Activated T-cell treated with anti-CD3 and anti-CD28 coated beads, Interleukin-2, amount 50 U/mL, for 72 hours (primary cell): ENCODE measurements at regions not wholly inside any gene's neighbourhood (a gene's known extent, or its start where the extent isn't known, plus 50 kb on each side); places are given as distances from the start of the nearest gene placed in this dataset.

Experiments used
- ATAC-seq, 2 donors: fragments of 150-1000 bp; cut with Tn5 transposase; replicated peaks in 1 of 2; 2 replicates each; pipeline ENCODE4 v1.10.0; 2021; ENCODE audit warnings: moderate library complexity in 2 of 2, mild to moderate bottlenecking in 1 of 2
- DNase-seq, 2 donors: peaks; one replicate each; pipeline ENCODE4 v3.0.0; 2021 to 2022; ENCODE audit warnings: mixed read lengths in 1 of 2
- H3K27ac Mint-ChIP-seq: one replicate; pipeline ENCODE4 v1.8.0; 2022; ENCODE audit warnings: mild to moderate bottlenecking, moderate library complexity, mixed read lengths
- H3K27me3 Mint-ChIP-seq: one replicate; pipeline ENCODE4 v1.8.0; 2022; ENCODE audit warnings: low read depth, mixed read lengths
- H3K36me3 Mint-ChIP-seq, 2 donors: one replicate each; pipeline ENCODE4 v1.8.0; 2022; ENCODE audit warnings: mixed read lengths in 2 of 2, mild to moderate bottlenecking in 1 of 2; ENCODE audit not compliant: insufficient read depth in 2 of 2
- H3K4me1 Mint-ChIP-seq: one replicate; pipeline ENCODE4 v1.8.0; 2022; ENCODE audit warnings: low read depth, mixed read lengths
- H3K4me3 Mint-ChIP-seq, 2 donors: one replicate each; pipeline ENCODE4 v1.8.0; 2022; ENCODE audit warnings: mild to moderate bottlenecking in 2 of 2, mixed read lengths in 2 of 2, moderate library complexity in 2 of 2
- H3K9me3 Mint-ChIP-seq, 2 donors: one replicate each; pipeline ENCODE4 v1.8.0; 2022; ENCODE audit warnings: mixed read lengths in 2 of 2

- H3K4me3 Mint-ChIP-seq, result peak overlapping the region in 1 of 2 donors; percentile 38
- ATAC-seq, result peak in 1 of 2 donors; percentile 25
Measured at GRCh38 chr20:17878912-17879602, 89.5 kb downstream of the SNX5 start.

DNA sequence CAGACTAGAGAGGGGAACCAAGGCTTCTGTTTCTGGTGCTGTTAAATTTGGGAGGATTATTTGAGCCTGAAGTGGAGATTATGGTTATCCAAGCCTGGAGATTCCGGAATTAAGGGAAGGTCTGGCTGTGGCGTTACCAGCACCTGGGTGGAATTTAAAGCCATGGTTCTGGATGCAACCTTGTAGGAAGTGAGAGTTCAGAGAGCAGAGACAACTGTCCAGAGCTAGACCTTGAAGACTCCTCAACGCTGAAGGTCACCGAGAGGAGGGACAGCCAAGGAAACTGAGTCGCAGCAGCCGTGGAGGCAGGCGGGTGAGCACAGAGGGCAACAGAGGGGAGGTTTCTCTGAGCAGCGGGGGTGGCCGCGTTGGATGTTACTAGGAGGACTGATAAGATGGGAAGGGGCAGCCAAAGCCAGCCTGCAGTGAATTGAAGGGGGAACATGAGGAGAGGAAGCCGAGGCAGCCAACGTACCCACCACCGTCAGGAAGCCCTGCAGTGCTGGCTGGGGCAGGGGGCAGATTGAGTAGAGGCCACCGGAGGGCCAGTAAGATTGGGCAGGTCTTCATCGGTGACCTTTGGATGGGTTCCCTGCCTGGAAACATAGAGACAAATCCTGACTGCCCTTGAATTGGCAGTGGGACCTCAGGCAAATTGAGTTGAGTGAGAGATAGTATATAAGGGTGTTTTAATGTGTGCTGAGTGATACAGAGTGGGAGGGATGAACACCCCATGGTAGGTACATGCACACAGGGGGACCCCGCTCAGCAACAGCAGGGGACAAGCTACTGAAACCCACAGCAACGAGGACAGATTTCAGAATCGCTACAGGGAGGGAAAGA lies 90.3 kb downstream of the SNX5 start:
- Mint-ChIP-seq H3K9me3 (no peaks in the 10 kb centered on the region), H3K27me3 (peaks cover 13% of the 10 kb centered on the region), H3K27ac (no peak overlapping the region), H3K4me1 (peaks cover 17% of the 10 kb centered on the region), H3K36me3 (no peaks in the 10 kb centered on the region), H3K4me3 (peak overlapping the region in 1 of 2 donors; percentile 38)
- peak in 1 of 2 donors; percentile 31 for ATAC-seq
- no peak for DNase-seq

More at GRCh38 chr20:17878912-17879602, 89.5 kb downstream of the SNX5 start:
- H3K9me3 Mint-ChIP-seq, result no peaks in the 10 kb centered on the region
- peaks cover 13% of the 10 kb centered on the region for H3K27me3 Mint-ChIP-seq
- DNase-seq, result peak; percentile 7 to 30
- no peaks in the 10 kb centered on the region for H3K36me3 Mint-ChIP-seq
- no peak overlapping the region for H3K27ac Mint-ChIP-seq
- H3K4me1 Mint-ChIP-seq, result peaks cover 17% of the 10 kb centered on the region

GRCh38 chr20:17875981-17876385 lies 92.6 kb downstream of the SNX5 start:
- Mint-ChIP-seq H3K4me3 (no peak overlapping the region), H3K36me3 (peaks cover 0 to 2% of the 10 kb centered on the region in 2 donors), H3K27ac (no peak overlapping the region), H3K9me3 (peaks cover 0 to 4% of the 10 kb centered on the region in 2 donors), H3K27me3 (peaks cover 25% of the 10 kb centered on the region), H3K4me1 (peaks cover 29% of the 10 kb centered on the region)
- DNase-seq (no peak), ATAC-seq (no peak)

DNA sequence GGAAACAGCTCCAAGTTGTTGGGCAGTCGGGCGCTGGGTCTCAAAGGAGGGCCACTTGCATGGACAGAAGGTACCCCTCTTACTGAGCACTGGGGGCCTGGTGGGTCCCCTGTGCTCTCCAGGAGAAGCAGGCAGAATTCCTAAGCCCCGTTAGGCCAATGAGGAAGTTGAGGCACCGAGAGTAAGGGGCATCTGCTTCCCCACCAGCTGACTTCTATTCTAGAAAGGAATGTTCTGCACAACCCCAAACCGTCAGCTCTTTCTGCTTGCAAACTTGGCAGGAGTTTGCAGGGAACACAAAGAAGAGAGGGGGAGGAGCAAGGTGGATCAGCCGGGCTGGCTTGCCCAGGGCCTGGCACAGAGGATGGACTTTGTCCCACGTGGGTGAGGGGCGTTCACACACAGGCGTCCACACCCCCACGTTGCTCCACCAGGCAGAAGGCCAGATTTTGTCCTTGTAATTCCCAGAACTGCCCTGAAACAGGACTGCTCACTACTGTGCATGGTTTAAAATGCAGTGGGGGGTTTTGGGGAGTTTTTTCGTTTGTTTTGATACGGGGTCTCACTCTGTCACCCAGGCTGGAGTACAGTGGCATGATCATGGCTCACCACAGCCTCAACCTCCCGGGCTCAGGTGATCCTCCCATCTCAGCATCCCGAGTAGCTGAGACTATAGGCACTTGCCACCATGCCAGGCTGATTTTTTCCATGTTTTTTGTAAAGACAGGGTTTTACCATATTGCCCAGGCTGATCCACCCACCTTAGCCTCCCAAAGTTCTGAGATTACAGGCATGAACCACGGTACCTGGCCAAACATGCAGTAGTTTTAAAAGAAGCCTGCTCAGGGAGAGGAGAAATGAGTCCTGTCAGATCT lies 93.3 kb downstream of the SNX5 start:
- Mint-ChIP-seq H3K4me3 (no peak overlapping the region), H3K4me1 (peaks cover 29% of the 10 kb centered on the region), H3K36me3 (peaks cover 0 to 2% of the 10 kb centered on the region in 2 donors), H3K27ac (no peak overlapping the region), H3K27me3 (peaks cover 25% of the 10 kb centered on the region), H3K9me3 (peaks cover 0 to 4% of the 10 kb centered on the region in 2 donors)
- DNase-seq (no peak), ATAC-seq (no peak)

- ATAC-seq, result no peak
- no peak for DNase-seq
- H3K4me1 Mint-ChIP-seq, result peaks cover 28% of the 10 kb centered on the region
- H3K27ac Mint-ChIP-seq, result no peak overlapping the region
- H3K9me3 Mint-ChIP-seq, result peaks cover 0 to 4% of the 10 kb centered on the region in 2 donors
- peaks cover 25% of the 10 kb centered on the region for H3K27me3 Mint-ChIP-seq
- H3K4me3 Mint-ChIP-seq, result no peak overlapping the region
- peaks cover 0 to 2% of the 10 kb centered on the region in 2 donors for H3K36me3 Mint-ChIP-seq
Measured at GRCh38 chr20:17874271-17875105, 94.1 kb downstream of the SNX5 start.

GRCh38 chr20:17873410-17874270 lies 95.0 kb downstream of the SNX5 start:
- DNase-seq (no peak), ATAC-seq (peak in 1 of 2 donors; percentile 44)
- no peak overlapping the region for H3K27ac Mint-ChIP-seq
- peaks cover 20% of the 10 kb centered on the region for H3K27me3 Mint-ChIP-seq
- peaks cover 20% of the 10 kb centered on the region for H3K4me1 Mint-ChIP-seq
- H3K36me3 Mint-ChIP-seq, result peaks cover 0 to 2% of the 10 kb centered on the region in 2 donors
- H3K9me3 Mint-ChIP-seq, result peaks cover 0 to 4% of the 10 kb centered on the region in 2 donors
- H3K4me3 Mint-ChIP-seq, result no peak overlapping the region

GRCh38 chr20:17872959-17873358 lies 95.6 kb downstream of the SNX5 start:
- no peak for DNase-seq
- Mint-ChIP-seq H3K9me3 (peaks cover 0 to 4% of the 10 kb centered on the region in 2 donors), H3K4me1 (peaks cover 13% of the 10 kb centered on the region), H3K27me3 (peaks cover 13% of the 10 kb centered on the region), H3K36me3 (peaks cover 0 to 2% of the 10 kb centered on the region in 2 donors), H3K27ac (no peak overlapping the region), H3K4me3 (no peak overlapping the region)
- ATAC-seq, result no peak

DNA sequence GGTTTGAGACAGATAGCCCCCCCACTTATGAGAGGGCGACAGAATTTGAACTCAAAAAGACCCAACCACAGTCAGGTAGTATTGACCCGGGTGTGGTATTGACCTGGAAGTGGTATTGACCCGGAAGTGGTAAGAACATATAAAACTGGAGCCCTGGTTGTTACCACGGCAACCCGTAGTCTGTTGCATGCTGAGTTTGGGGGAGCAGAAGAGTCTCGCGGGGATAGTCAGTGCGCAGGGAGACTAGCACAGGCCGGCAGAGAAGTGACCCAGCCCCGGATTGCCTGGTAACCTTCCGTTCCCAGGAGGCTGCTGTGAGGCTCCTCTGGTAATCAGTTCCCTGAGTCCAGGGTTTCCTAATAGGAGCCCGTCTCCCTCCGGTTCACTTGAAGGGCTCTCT lies 96.2 kb downstream of the SNX5 start:
- H3K4me1 Mint-ChIP-seq, result peaks cover 13% of the 10 kb centered on the region
- H3K4me3 Mint-ChIP-seq, result no peak overlapping the region
- ATAC-seq (no peak), DNase-seq (no peak)
- H3K36me3 Mint-ChIP-seq, result peaks cover 0 to 2% of the 10 kb centered on the region in 2 donors
- H3K27me3 Mint-ChIP-seq, result peaks cover 12% of the 10 kb centered on the region
- peaks cover 0 to 4% of the 10 kb centered on the region in 2 donors for H3K9me3 Mint-ChIP-seq
- H3K27ac Mint-ChIP-seq, result no peak overlapping the region

DNA sequence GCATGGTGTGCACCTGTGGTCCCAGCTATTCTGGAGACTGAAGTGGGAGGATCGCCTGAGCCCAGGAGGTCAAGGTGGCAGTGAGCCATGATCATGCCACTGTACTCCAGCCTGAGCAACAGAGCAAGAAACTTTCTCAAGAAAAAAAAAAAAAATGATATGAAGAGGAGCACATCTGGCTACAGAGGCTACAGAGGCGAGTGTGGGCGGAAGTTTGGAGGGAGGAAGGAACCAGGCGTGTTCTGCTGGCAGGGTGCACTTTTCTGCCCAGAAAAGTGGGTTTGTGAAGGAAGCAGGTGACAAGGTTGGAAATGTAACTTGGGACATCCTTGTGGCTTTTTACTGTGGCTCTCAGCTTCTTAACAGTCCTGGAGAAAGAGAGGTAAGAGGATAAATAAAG lies 96.7 kb downstream of the SNX5 start:
- Mint-ChIP-seq H3K4me3 (peak overlapping the region in 1 of 2 donors; percentile 17), H3K9me3 (peaks cover 0 to 4% of the 10 kb centered on the region in 2 donors), H3K36me3 (peaks cover 0 to 2% of the 10 kb centered on the region in 2 donors), H3K27me3 (peaks cover 12% of the 10 kb centered on the region), H3K27ac (no peak overlapping the region), H3K4me1 (peaks cover 13% of the 10 kb centered on the region)
- DNase-seq (no peak), ATAC-seq (no peak)

- H3K4me1 Mint-ChIP-seq, result peaks cover 13% of the 10 kb centered on the region
- no peak overlapping the region for H3K27ac Mint-ChIP-seq
- H3K36me3 Mint-ChIP-seq, result peaks cover 0 to 2% of the 10 kb centered on the region in 2 donors
- peaks cover 12% of the 10 kb centered on the region for H3K27me3 Mint-ChIP-seq
- DNase-seq (no peak), ATAC-seq (no peak)
- H3K9me3 Mint-ChIP-seq, result peaks cover 0 to 4% of the 10 kb centered on the region in 2 donors
- no peak overlapping the region for H3K4me3 Mint-ChIP-seq
Measured at GRCh38 chr20:17871181-17871580, 97.4 kb downstream of the SNX5 start.

DNA sequence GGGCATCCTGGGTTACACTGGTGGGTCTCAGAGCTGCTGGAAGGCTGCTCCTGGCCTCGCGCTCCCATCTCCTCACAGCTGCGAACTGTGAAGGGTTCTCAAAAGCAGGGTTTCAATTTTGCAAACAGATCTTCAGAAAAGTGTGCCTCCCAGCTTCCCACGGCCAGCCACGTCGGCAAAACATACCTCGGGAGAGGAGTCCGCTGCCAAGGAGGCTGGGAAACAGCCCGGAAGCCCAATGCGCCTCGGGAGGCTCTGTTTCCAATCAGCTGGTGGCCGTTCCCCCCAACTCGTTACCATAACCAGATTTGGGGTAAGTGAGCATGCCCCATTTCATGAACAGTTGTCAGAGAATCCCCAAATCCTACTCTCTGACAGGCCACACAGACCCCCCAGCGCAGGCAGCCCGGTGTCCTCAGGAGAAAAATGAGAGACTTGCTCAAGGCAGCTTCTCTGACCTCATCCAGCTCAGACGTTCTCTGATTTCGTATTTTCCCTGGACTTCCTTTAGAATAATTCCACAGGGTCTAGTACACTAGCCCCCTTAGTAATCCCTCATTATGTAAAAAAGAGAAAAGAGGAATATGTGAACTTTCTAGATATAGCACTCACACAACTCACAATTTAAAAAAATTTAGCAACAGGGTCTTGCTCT lies 98.4 kb downstream of the SNX5 start:
- peaks cover 0 to 4% of the 10 kb centered on the region in 2 donors for H3K9me3 Mint-ChIP-seq
- H3K36me3 Mint-ChIP-seq, result peaks cover 0 to 2% of the 10 kb centered on the region in 2 donors
- H3K4me1 Mint-ChIP-seq, result peaks cover 13% of the 10 kb centered on the region
- H3K27ac Mint-ChIP-seq, result no peak overlapping the region
- H3K27me3 Mint-ChIP-seq, result peaks cover 12% of the 10 kb centered on the region
- ATAC-seq, result no peak
- no peak overlapping the region for H3K4me3 Mint-ChIP-seq
- no peak for DNase-seq
